RWPE2 (cell line): ENCODE measurements at regions not wholly inside any gene's neighbourhood (a gene's known extent, or its start where the extent isn't known, plus 50 kb on each side); places are given as distances from the start of the nearest gene placed in this dataset.

ENCODE experiments used
- ATAC-seq: fragments of 200-7000 bp; cut with Tn5 transposase; 3 replicates; pipeline ENCODE4 v1.9.1; 2021; ENCODE audit warnings: low read depth
- DNase-seq: peaks from one replicate; pipeline ENCODE4 v3.0.0-alpha.2; 2020; ENCODE audit warnings: low spot score
- H3K27ac ChIP-seq: fragments of 450-650 bp; 2 replicates; pipeline ENCODE4 v1.5.1; 2017; ENCODE audit warnings: mild to moderate bottlenecking; ENCODE audit not compliant: poor library complexity, severe bottlenecking
- H3K27me3 ChIP-seq: fragments of 250-450 bp; sonication (Bioruptor Pico); 2 replicates; pipeline ENCODE4 v1.5.1; 2021; ENCODE audit warnings: mild to moderate bottlenecking, moderate library complexity; ENCODE audit not compliant: insufficient read depth, poor library complexity, severe bottlenecking
- H3K36me3 ChIP-seq: fragments of 250-450 bp; sonication (Bioruptor Pico); 2 replicates; pipeline ENCODE4 v1.5.1; 2020; ENCODE audit warnings: low read depth, mild to moderate bottlenecking, moderate library complexity
- H3K4me1 ChIP-seq: fragments of 250-450 bp; sonication (Bioruptor Pico); 2 replicates; pipeline ENCODE4 v1.5.1; 2021; ENCODE audit warnings: mild to moderate bottlenecking, moderate library complexity; ENCODE audit not compliant: insufficient read depth, poor library complexity, severe bottlenecking
- H3K4me3 ChIP-seq: fragments of 250-450 bp; sonication (Bioruptor Pico); 2 replicates; pipeline ENCODE4 v1.5.1; 2021; ENCODE audit warnings: mild to moderate bottlenecking, moderate library complexity; ENCODE audit not compliant: severe bottlenecking
- H3K9me3 ChIP-seq: fragments of 250-450 bp; sonication (Bioruptor Pico); 2 replicates; pipeline ENCODE4 v1.5.1; 2021; ENCODE audit warnings: mild to moderate bottlenecking, moderate library complexity; ENCODE audit not compliant: severe bottlenecking
- TF ChIP-seq, protein P1 (sequence below): fragments of 450-650 bp; IDR thresholded peaks from one replicate; pipeline ENCODE4 v1.5.1; 2017; ENCODE audit warnings: mild to moderate bottlenecking, moderate library complexity; ENCODE audit not compliant: poor library complexity, severe bottlenecking

DNA sequence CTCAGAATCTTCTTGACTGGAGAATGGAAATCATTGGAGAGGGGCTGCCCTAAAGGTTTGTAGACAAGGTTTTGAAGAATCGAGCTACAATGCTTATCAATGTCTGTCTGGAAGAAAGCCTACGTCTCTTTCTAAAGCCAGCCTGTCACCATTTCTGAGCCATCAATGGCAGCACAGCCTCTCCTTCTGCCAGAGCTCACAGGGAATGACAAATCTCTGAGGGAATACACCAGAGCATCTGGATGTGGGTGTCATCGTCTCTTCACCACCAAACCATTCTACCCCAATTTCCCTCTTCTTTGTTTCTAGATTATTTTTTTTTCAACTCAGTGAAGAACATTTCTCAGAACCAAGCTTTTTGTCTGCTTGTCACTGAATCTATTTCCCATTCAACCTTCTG, 349.7 kb downstream of the EMP1 start:
- H3K27me3 ChIP-seq = no peaks in the 10 kb centered on the region
- DNase-seq = no peak
- no peaks in the 10 kb centered on the region for H3K9me3 ChIP-seq
- TF ChIP-seq, protein P1, sequence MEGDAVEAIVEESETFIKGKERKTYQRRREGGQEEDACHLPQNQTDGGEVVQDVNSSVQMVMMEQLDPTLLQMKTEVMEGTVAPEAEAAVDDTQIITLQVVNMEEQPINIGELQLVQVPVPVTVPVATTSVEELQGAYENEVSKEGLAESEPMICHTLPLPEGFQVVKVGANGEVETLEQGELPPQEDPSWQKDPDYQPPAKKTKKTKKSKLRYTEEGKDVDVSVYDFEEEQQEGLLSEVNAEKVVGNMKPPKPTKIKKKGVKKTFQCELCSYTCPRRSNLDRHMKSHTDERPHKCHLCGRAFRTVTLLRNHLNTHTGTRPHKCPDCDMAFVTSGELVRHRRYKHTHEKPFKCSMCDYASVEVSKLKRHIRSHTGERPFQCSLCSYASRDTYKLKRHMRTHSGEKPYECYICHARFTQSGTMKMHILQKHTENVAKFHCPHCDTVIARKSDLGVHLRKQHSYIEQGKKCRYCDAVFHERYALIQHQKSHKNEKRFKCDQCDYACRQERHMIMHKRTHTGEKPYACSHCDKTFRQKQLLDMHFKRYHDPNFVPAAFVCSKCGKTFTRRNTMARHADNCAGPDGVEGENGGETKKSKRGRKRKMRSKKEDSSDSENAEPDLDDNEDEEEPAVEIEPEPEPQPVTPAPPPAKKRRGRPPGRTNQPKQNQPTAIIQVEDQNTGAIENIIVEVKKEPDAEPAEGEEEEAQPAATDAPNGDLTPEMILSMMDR = no peak
- no peak overlapping the region for H3K27ac ChIP-seq
- no peak overlapping the region for H3K4me3 ChIP-seq
- ATAC-seq = no peak
- H3K4me1 ChIP-seq = no peaks in the 10 kb centered on the region
- H3K36me3 ChIP-seq = no peaks in the 10 kb centered on the region

DNA sequence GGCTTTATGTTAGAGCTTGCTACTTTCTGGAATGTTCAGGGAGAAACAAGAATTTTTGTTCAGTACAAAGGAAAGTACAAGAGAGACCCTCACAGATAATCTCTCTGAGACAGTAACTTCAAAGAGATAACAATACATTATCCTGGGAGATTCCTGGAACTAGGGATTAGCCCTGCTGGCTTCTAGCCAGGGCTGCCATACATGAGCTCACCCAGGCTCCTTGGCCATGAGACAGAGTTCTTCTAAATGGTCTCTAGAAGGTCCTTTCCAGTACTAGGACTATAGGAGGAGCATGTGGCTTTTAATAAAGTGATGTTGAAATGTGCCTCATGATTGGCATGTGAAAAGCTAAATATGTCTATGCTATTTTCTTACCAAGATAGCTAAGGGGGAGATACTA, 342.5 kb downstream of the EMP1 start:
- no peak for ATAC-seq
- Histone ChIP-seq H3K4me3 (no peak overlapping the region), H3K36me3 (no peaks in the 10 kb centered on the region), H3K27me3 (no peaks in the 10 kb centered on the region), H3K4me1 (no peaks in the 10 kb centered on the region), H3K9me3 (no peaks in the 10 kb centered on the region), H3K27ac (no peak overlapping the region)
- DNase-seq = no peak
- TF ChIP-seq, protein P1 = no peak

DNA sequence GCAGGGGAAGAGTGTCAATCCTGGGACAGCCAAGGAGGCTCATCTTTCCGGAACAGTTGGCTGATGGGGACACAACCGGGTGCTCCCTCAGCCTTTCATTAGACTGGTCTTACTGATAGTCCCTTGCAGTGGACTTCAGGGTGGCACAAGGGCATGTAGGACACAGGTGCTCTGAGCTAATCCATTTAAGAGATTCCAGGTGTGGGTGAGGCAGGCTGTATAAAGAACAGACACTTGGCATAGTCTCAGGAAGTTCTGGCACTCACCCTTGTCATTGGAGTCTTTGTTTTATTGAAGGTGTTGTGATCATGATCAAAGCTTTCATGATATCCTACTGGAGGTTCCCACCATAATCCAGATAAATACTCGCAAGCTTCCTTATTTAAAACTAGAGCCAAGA, 341.6 kb downstream of the EMP1 start:
- no peaks in the 10 kb centered on the region for H3K27me3 ChIP-seq
- ATAC-seq = no peak
- TF ChIP-seq, protein P1 = no peak

DNA sequence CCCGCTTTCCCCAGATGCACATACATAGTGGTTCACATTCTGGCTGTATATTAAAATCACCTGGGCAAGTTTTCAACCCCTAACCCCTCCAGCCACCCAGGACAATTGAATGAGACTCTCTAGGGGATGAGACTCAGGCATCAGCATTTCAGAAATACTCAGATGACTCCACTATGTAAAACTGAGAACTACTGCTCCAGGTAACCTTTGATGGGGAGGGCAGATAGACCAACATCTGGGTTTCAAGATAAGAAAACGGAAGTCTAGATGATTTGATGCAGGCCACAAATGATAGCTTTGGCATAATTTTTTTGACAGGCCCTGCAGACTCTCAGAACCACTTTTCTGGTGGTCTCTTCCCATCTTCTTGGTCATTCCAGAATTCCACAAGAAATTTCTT, 341.1 kb downstream of the EMP1 start:
- H3K4me1 ChIP-seq = no peaks in the 10 kb centered on the region
- DNase-seq = no peak
- no peaks in the 10 kb centered on the region for H3K27me3 ChIP-seq
- no peaks in the 10 kb centered on the region for H3K36me3 ChIP-seq
- TF ChIP-seq, protein P1 = no peak
- H3K4me3 ChIP-seq = no peak overlapping the region
- H3K9me3 ChIP-seq = no peaks in the 10 kb centered on the region
- no peak for ATAC-seq
- no peak overlapping the region for H3K27ac ChIP-seq

More for the DNA sequence above, 341.6 kb downstream of the EMP1 start:
- no peak overlapping the region for H3K4me3 ChIP-seq
- H3K27ac ChIP-seq = no peak overlapping the region
- H3K4me1 ChIP-seq = no peaks in the 10 kb centered on the region
- no peak for DNase-seq
- H3K9me3 ChIP-seq = no peaks in the 10 kb centered on the region
- no peaks in the 10 kb centered on the region for H3K36me3 ChIP-seq

DNA sequence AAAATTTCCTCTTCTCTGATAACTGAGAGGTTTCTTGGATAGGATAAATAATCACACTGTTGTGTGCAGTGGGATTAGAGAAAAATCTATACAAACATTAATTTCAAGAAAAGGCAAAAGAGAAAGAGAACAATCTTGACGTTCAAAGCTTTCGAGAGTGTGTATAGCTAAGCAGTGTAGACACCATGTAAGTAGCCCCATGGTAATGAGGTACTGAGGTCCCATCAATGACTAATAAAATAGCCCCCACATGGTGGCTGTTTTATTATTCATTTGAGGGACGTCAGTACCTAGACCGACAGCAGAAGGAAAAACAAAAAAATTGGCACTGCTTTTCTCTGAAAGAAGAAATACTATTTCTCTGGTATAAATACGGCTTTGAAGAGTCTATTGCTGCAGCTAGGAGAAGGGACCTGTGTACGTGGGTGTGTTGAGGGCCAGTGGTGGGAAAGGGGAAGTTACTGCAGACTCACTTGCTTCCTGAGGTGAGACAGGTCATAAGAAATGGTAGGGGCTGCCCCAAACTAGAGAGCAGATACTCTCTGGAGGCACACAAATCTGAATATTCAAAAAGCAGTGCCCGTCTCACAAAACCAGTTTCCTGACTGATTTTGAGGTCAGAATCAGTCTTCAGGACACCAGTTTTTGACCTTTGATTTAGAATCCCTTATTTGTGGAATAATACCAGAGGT, 339.8 kb downstream of the EMP1 start:
- ATAC-seq = no peak

More for the DNA sequence above, 339.8 kb downstream of the EMP1 start:
- TF ChIP-seq, protein P1 = no peak
- H3K27me3 ChIP-seq = no peaks in the 10 kb centered on the region
- no peaks in the 10 kb centered on the region for H3K4me1 ChIP-seq
- no peak overlapping the region for H3K27ac ChIP-seq
- no peaks in the 10 kb centered on the region for H3K36me3 ChIP-seq
- no peak for DNase-seq
- no peaks in the 10 kb centered on the region for H3K9me3 ChIP-seq
- H3K4me3 ChIP-seq = no peak overlapping the region
